ENCODE measurements at regions not wholly inside any gene's neighbourhood (a gene's known extent, or its start where the extent isn't known, plus 50 kb on each side); places are given as distances from the start of the nearest gene placed in this dataset.

- in situ Hi-C loops (cut with HindIII; ENCODE audit: low pct_unique_long_range_greater_than_20kb, low sequenced_read_pairs): no loop called here
- no peak for DNase-seq (ENCODE audit: low read depth in 1 of 2, low spot score in 1 of 2)
- no peak for TF ChIP-seq JUND (IDR thresholded peaks at IDR 0.05; ENCODE audit: low read depth)
Measured at GRCh38 chr21:16519644-16520043, 789.9 kb downstream of the USP25 start.

GRCh38 chr21:16522548-16522947, 792.8 kb downstream of the USP25 start:
- DNase-seq (ENCODE audit: low read depth in 1 of 2, low spot score in 1 of 2): peak in 1 of 2 experiments; percentile 59
- TF ChIP-seq JUND (IDR thresholded peaks at IDR 0.05; ENCODE audit: low read depth): no peak
- in situ Hi-C loops (cut with HindIII; ENCODE audit: low pct_unique_long_range_greater_than_20kb, low sequenced_read_pairs): no loop called here

DNA sequence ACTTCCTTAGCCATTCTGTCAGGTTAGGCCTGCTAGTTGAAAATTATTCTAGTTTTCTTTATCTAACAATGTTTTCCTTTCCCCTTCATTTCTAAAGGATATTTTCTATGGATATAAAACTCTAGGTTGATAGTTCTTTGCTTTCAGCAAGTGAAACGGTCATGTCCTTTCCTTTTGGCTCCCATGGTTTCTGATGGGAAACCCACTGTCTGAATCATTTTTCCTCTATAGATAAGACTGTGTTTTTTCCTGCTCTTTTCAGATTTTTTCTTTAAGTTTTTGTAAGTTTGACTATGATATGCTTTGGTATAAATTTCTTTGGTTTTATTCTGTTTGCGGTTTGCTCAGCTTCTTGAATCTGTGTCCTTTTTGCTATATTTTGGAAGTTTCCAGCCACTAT, 800.9 kb downstream of the USP25 start:
- in situ Hi-C loops (cut with HindIII; ENCODE audit: low pct_unique_long_range_greater_than_20kb, low sequenced_read_pairs): no loop called here
- TF ChIP-seq JUND (IDR thresholded peaks at IDR 0.05; ENCODE audit: low read depth): no peak
- no peak for DNase-seq (ENCODE audit: low read depth in 1 of 2, low spot score in 1 of 2)

GRCh38 chr21:16532840-16533239, 803.1 kb downstream of the USP25 start:
- in situ Hi-C loops (cut with HindIII; ENCODE audit: low pct_unique_long_range_greater_than_20kb, low sequenced_read_pairs): no loop called here
- TF ChIP-seq JUND (IDR thresholded peaks at IDR 0.05; ENCODE audit: low read depth): no peak
- no peak for DNase-seq (ENCODE audit: low read depth in 1 of 2, low spot score in 1 of 2)

- in situ Hi-C loops (cut with HindIII; ENCODE audit: low pct_unique_long_range_greater_than_20kb, low sequenced_read_pairs): no loop called here
- peak in 1 of 2 experiments; percentile 22 for DNase-seq (ENCODE audit: low read depth in 1 of 2, low spot score in 1 of 2)
- TF ChIP-seq JUND (IDR thresholded peaks at IDR 0.05; ENCODE audit: low read depth): no peak
Measured at GRCh38 chr21:16533692-16534407, 804.1 kb downstream of the USP25 start.

DNA sequence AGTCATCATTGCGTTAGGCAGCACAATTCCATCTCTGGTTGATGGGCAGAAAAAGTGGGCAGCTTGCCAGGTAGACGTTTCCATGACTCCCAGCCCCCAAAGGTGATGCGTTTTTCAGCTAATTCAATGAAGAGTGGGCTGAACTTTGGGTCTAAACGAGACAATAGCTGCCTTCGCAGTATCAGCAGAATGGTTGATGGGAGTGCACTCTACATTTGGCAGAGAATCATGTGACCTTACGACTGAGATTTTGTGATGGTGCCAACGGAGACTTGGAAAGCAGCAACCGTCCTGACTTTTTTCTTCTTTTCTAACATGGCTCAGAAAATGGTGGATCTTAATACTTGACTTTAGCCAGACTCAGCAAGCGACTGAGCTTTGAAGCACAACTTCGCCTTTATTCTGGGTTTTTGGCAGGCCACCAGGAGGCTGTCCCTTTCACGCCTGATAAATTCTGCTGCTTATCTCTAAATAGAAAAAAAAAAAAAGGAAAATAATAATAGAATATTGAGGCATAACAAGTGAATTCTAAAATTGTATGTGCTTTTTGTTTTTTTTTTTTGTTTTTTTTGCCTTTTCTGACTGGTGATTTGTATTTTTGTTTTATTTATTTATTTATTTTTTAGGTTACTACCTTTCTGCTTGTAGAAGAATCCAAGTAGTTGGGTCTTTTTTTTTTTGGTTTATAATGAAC, 804.8 kb downstream of the USP25 start:
- DNase-seq (ENCODE audit: low read depth in 1 of 2, low spot score in 1 of 2): peak in 1 of 2 experiments; percentile 46
- no peak for TF ChIP-seq JUND (IDR thresholded peaks at IDR 0.05; ENCODE audit: low read depth)
- in situ Hi-C loops (cut with HindIII; ENCODE audit: low pct_unique_long_range_greater_than_20kb, low sequenced_read_pairs): no loop called here

DNA sequence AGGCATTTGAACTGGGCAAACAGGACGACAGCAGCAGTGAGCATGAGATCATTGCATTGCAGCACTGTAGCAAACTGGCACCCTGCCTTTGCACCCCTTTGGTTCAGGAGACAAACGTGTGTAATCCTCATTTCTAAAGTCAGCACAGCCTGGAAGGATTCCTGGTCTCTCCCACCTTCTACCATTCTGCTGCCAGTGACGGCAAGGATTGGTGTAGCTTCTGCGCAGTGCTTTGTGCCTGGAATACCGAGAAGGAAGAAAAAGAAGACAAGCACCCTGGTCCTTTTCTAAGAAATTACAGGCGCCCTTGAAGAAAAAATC, 805.3 kb downstream of the USP25 start:
- TF ChIP-seq JUND (IDR thresholded peaks at IDR 0.05; ENCODE audit: low read depth): no peak
- DNase-seq (ENCODE audit: low read depth in 1 of 2, low spot score in 1 of 2): peak in 1 of 2 experiments; percentile 73
- in situ Hi-C loops (cut with HindIII; ENCODE audit: low pct_unique_long_range_greater_than_20kb, low sequenced_read_pairs): no loop called here

DNA sequence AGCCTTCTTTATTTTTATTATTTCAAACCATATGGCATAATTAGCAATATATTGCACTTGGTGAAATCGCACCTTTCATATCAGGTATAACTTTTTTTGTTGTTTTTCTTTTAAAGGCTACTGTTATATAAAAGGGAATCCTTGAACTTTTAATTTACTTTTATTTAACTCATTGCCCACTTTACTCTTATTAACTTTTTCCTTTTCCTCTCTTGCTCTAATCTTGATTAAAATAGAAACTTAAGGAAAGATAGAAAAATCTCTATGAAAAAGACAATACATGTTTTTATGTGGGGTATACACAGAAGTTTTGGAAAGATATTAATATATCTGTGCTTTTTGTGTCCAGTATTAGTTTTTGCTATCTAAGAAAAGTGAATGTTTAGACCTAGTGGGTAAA, 805.8 kb downstream of the USP25 start:
- TF ChIP-seq JUND (IDR thresholded peaks at IDR 0.05; ENCODE audit: low read depth): no peak
- in situ Hi-C loops (cut with HindIII; ENCODE audit: low pct_unique_long_range_greater_than_20kb, low sequenced_read_pairs): no loop called here

GRCh38 chr21:16536140-16536539, 806.4 kb downstream of the USP25 start:
- DNase-seq (ENCODE audit: low read depth in 1 of 2, low spot score in 1 of 2): no peak
- in situ Hi-C loops (cut with HindIII; ENCODE audit: low pct_unique_long_range_greater_than_20kb, low sequenced_read_pairs): no loop called here
- no peak for TF ChIP-seq JUND (IDR thresholded peaks at IDR 0.05; ENCODE audit: low read depth)

More for the DNA sequence above, 805.8 kb downstream of the USP25 start:
- DNase-seq (ENCODE audit: low read depth in 1 of 2, low spot score in 1 of 2): no peak

GRCh38 chr21:16536643-16537434, 807.1 kb downstream of the USP25 start:
- TF ChIP-seq JUND (IDR thresholded peaks at IDR 0.05; ENCODE audit: low read depth): no peak
- DNase-seq (ENCODE audit: low read depth in 1 of 2, low spot score in 1 of 2): peak in 1 of 2 experiments; percentile 64

DNA sequence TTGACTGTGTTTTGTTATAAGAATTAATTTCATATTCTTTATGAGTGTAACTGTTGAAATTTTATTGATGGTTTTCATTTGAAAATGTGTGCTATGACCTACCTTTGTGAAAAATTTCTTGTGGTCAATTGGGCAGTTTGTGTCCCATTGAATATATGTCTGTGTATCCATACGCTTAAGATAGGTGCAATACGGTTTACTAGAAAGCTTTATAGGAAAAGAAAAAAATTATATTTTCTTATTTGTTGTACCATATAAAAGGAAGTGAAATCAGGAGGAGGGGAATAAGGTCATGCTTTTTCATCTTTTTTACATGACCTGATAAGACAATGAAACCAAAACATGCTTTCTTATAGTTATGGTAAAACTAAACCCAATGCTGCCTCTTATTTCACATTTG, 807.7 kb downstream of the USP25 start:
- no peak for TF ChIP-seq JUND (IDR thresholded peaks at IDR 0.05; ENCODE audit: low read depth)
- in situ Hi-C loops (cut with HindIII; ENCODE audit: low pct_unique_long_range_greater_than_20kb, low sequenced_read_pairs): no loop called here
- DNase-seq (ENCODE audit: low read depth in 1 of 2, low spot score in 1 of 2): peak in 1 of 2 experiments; percentile 17

More at GRCh38 chr21:16536643-16537434, 807.1 kb downstream of the USP25 start:
- in situ Hi-C loops (cut with HindIII; ENCODE audit: low pct_unique_long_range_greater_than_20kb, low sequenced_read_pairs): no loop called here

- DNase-seq (ENCODE audit: low read depth in 1 of 2, low spot score in 1 of 2): no peak
- TF ChIP-seq JUND (IDR thresholded peaks at IDR 0.05; ENCODE audit: low read depth): no peak
- in situ Hi-C loops (cut with HindIII; ENCODE audit: low pct_unique_long_range_greater_than_20kb, low sequenced_read_pairs): no loop called here
Measured at GRCh38 chr21:16538405-16538804, 808.6 kb downstream of the USP25 start.

GRCh38 chr21:16538936-16539440, 809.2 kb downstream of the USP25 start:
- DNase-seq (ENCODE audit: low read depth in 1 of 2, low spot score in 1 of 2): no peak

More at GRCh38 chr21:16538936-16539440, 809.2 kb downstream of the USP25 start:
- in situ Hi-C loops (cut with HindIII; ENCODE audit: low pct_unique_long_range_greater_than_20kb, low sequenced_read_pairs): no loop called here
- TF ChIP-seq JUND (IDR thresholded peaks at IDR 0.05; ENCODE audit: low read depth): no peak
